ENCODE measurements at regions not wholly inside any gene's neighbourhood (a gene's known extent, or its start where the extent isn't known, plus 50 kb on each side); places are given as distances from the start of the nearest gene placed in this dataset.
"Not testable (repeated sequence)": the region's sequence is repeated elsewhere in the genome, so short reads cannot be mapped to it uniquely, and the experiment has no call there.

DNA sequence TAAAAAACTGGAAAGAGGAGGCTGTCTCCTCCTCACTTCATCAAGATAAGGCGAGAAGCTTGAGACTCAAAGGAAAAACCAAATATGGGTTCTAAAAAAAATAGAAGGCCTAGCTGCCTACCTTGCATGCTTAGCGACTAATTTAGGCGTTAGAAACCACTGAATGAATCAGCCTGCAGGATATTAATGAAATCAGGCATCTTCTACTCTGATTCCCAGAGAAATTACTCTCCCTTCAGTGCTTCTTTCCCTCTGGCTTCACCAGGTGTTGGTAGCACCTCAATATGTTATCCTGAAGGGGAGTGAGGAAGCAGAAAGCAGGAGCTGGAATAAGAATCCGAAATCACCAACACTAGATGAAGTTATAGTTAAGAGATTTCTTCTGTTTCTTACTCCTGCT lies 749.8 kb upstream of the NRXN1 start:
- ChIA-PET CTCF (no interaction called here), POLR2A (no interaction called here)
- Histone ChIP-seq H3K4me1 (peaks cover 4% of the 10 kb centered on the region; the same call in 1 of the 3 replicates), H3K4me2 (no peak overlapping the region), H3K27ac (no peak overlapping the region), H3K9me3 (peaks cover 11% of the 10 kb centered on the region; the same call in 1 of the 3 replicates), H3K4me3 (no peak overlapping the region)
- no peak for DNase-seq (ENCODE audit: low read depth in 1 of 2, low spot score in 1 of 2)
- TF ChIP-seq ZNF302 (CRISPR knock-in tag; IDR thresholded peaks at IDR 0.05) (no peak), PBX3 (IDR thresholded peaks at IDR 0.05) (no peak), ZC3H11A (IDR thresholded peaks at IDR 0.05) (no peak), RCOR1 (IDR thresholded peaks at IDR 0.05; ENCODE audit: low read depth, low read length) (no peak), MYC (IDR thresholded peaks at IDR 0.05; ENCODE audit: borderline replicate concordance, low read length) (no peak), BCL3 (IDR thresholded peaks at IDR 0.05) (no peak), POLR2AphosphoS2 (conservative IDR thresholded peaks at IDR 0.05; ENCODE audit: low read length) (no peak)
- ATAC-seq, result no peak
- FAIRE-seq, result no peak
- 46% methylated on average over 4 of the region's 4 CpGs for WGBS (ENCODE audit: missing lambda C conversion rate)

DNA sequence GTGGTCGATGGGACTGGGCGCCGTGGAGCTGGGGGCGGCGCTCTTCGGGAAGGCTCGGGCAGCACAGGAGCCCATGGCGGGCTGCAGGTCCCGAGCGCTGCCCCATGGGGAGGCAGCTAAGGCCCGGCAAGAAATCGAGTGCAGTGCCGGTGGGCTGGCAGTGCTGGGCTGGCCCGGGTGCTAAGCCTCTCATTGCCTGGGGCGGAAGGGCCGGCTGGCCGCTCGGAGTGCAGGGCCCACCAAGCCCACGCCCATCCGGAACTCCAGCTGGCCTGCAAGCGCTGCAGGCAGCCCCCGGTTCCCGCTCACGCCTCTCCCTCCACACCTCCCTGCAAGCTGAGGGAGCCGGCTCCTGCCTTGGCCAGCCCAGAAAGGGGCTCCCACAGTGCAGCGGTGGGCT lies 748.4 kb upstream of the NRXN1 start:
- H3K27ac ChIP-seq, result no peak overlapping the region
- H3K4me3 ChIP-seq, result no peak overlapping the region
- ChIA-PET POLR2A (no interaction called here), CTCF (no interaction called here)
- no peak for ATAC-seq
- no peak overlapping the region for H3K4me2 ChIP-seq
- no peak for DNase-seq (ENCODE audit: low read depth in 1 of 2, low spot score in 1 of 2)
- FAIRE-seq, result no peak
- H3K4me1 ChIP-seq, result peaks cover 4% of the 10 kb centered on the region; the same call in 1 of the 3 replicates
- whole genome bisulfite sequencing (ENCODE audit: missing lambda C conversion rate), result 89% methylated on average over 19 of the region's 26 CpGs
- TF ChIP-seq FOXS1 (CRISPR knock-in tag; IDR thresholded peaks at IDR 0.05), result no peak
- no peak for TF ChIP-seq CEBPB (IDR thresholded peaks at IDR 0.05)
- TF ChIP-seq PHF8 (IDR thresholded peaks at IDR 0.05; ENCODE audit: borderline replicate concordance, low read depth), result no peak
- TF ChIP-seq NR3C1 (IDR thresholded peaks at IDR 0.05), result no peak
- TF ChIP-seq HOXB13 (CRISPR knock-in tag; IDR thresholded peaks at IDR 0.05; ENCODE audit: low read depth), result no peak
- TF ChIP-seq JUN (IDR thresholded peaks at IDR 0.05), result no peak
- no peak for TF ChIP-seq MAZ (IDR thresholded peaks at IDR 0.05; ENCODE audit: borderline replicate concordance, low read depth, low read length)
- TF ChIP-seq ZSCAN20 (CRISPR knock-in tag; IDR thresholded peaks at IDR 0.05), result no peak
- no peak for TF ChIP-seq HDAC2 (IDR thresholded peaks at IDR 0.05)
- TF ChIP-seq, protein P1, sequence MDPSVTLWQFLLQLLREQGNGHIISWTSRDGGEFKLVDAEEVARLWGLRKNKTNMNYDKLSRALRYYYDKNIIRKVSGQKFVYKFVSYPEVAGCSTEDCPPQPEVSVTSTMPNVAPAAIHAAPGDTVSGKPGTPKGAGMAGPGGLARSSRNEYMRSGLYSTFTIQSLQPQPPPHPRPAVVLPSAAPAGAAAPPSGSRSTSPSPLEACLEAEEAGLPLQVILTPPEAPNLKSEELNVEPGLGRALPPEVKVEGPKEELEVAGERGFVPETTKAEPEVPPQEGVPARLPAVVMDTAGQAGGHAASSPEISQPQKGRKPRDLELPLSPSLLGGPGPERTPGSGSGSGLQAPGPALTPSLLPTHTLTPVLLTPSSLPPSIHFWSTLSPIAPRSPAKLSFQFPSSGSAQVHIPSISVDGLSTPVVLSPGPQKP (IDR thresholded peaks at IDR 0.05; ENCODE audit: low read depth, low read length), result no peak
- no peak for TF ChIP-seq ZFP36 (IDR thresholded peaks at IDR 0.05; ENCODE audit: borderline replicate concordance, partially characterized antibody)
- TF ChIP-seq EP300 (IDR thresholded peaks at IDR 0.05), result no peak
- TF ChIP-seq REST (IDR thresholded peaks at IDR 0.05), result no peak
- no peak for TF ChIP-seq RCOR1 (IDR thresholded peaks at IDR 0.05; ENCODE audit: low read depth, low read length)
- no peak for TF ChIP-seq CBX2 (IDR thresholded peaks at IDR 0.05; ENCODE audit: borderline replicate concordance, low read depth)
- TF ChIP-seq, protein P2, sequence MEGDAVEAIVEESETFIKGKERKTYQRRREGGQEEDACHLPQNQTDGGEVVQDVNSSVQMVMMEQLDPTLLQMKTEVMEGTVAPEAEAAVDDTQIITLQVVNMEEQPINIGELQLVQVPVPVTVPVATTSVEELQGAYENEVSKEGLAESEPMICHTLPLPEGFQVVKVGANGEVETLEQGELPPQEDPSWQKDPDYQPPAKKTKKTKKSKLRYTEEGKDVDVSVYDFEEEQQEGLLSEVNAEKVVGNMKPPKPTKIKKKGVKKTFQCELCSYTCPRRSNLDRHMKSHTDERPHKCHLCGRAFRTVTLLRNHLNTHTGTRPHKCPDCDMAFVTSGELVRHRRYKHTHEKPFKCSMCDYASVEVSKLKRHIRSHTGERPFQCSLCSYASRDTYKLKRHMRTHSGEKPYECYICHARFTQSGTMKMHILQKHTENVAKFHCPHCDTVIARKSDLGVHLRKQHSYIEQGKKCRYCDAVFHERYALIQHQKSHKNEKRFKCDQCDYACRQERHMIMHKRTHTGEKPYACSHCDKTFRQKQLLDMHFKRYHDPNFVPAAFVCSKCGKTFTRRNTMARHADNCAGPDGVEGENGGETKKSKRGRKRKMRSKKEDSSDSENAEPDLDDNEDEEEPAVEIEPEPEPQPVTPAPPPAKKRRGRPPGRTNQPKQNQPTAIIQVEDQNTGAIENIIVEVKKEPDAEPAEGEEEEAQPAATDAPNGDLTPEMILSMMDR (IDR thresholded peaks at IDR 0.05), result no peak
- TF ChIP-seq ZC3H11A (IDR thresholded peaks at IDR 0.05), result no peak
- TF ChIP-seq EHMT2 (IDR thresholded peaks at IDR 0.05; ENCODE audit: low read depth), result no peak
- TF ChIP-seq MAFK (IDR thresholded peaks at IDR 0.05; ENCODE audit: partially characterized antibody), result no peak
- TF ChIP-seq MYC (IDR thresholded peaks at IDR 0.05; ENCODE audit: borderline replicate concordance, low read length), result no peak
- peaks cover 11% of the 10 kb centered on the region; the same call in 1 of the 3 replicates for H3K9me3 ChIP-seq

- DNase-seq (ENCODE audit: low read depth in 1 of 2, low spot score in 1 of 2); CTCF ChIA-PET; ATAC-seq; H3K4me3 ChIP-seq; H3K27ac ChIP-seq; H3K4me1 ChIP-seq; H3K4me2 ChIP-seq; POLR2A ChIA-PET; FAIRE-seq: not testable (repeated sequence)
- whole genome bisulfite sequencing (ENCODE audit: missing lambda C conversion rate), result 73% methylated on average over 7 of the region's 7 CpGs
- peaks cover 14% of the 10 kb centered on the region; the same call in 1 of the 3 replicates for H3K9me3 ChIP-seq
Observed at GRCh38 chr2:51779723-51780122, 747.8 kb upstream of the NRXN1 start.

Data from A549 (cell line).